CD8-positive, alpha-beta memory T cell (primary cell): ENCODE measurements at regions not wholly inside any gene's neighbourhood (a gene's known extent, or its start where the extent isn't known, plus 50 kb on each side); places are given as distances from the start of the nearest gene placed in this dataset.
"Not testable (repeated sequence)": the region's sequence is repeated elsewhere in the genome, so short reads cannot be mapped to it uniquely, and the experiment has no call there.

Experiments
- CTCF ChIA-PET: fragments of 350-600 bp; sonication (Branson Sonifier 250); formaldehyde crosslinking; loops from one replicate; lab custom pipeline; 2021; ENCODE audit warnings: antibody characterized with exemption; lab: Charles Lee
- POLR2A ChIA-PET: fragments of 350-600 bp; sonication (Branson Sonifier 250); formaldehyde crosslinking; loops from one replicate; lab custom pipeline; 2021; ENCODE audit warnings: antibody characterized with exemption; lab: Charles Lee
- DNase-seq, 5 donors: peaks; one replicate each; pipeline versions ENCODE4 v3.0.0 to v3.0.0-alpha.2; 2020 to 2022; ENCODE audit warnings: mixed read lengths in 1 of 5
- H3K27ac ChIP-seq: one replicate; pipeline ENCODE4 v1.7.0; 2013; ENCODE audit warnings: low read depth, mild to moderate bottlenecking, low read length, moderate library complexity
- H3K27me3 ChIP-seq: 2 replicates; pipeline ENCODE4 v1.7.0; 2013; ENCODE audit warnings: low read length, mild to moderate bottlenecking; ENCODE audit not compliant: insufficient read depth, poor library complexity, severe bottlenecking
- H3K36me3 ChIP-seq: 2 replicates; pipeline ENCODE4 v1.7.0; 2013; ENCODE audit warnings: mild to moderate bottlenecking, low read length, moderate library complexity; ENCODE audit not compliant: insufficient read depth
- H3K4me1 ChIP-seq: 2 replicates; pipeline ENCODE4 v1.7.0; 2013; ENCODE audit warnings: mild to moderate bottlenecking, low read length, moderate library complexity; ENCODE audit not compliant: insufficient read depth
- H3K4me3 ChIP-seq: 2 replicates; pipeline ENCODE4 v1.7.0; 2013; ENCODE audit warnings: mild to moderate bottlenecking, low read length
- H3K9me3 ChIP-seq: 2 replicates; pipeline ENCODE4 v1.7.0; 2013; ENCODE audit warnings: mild to moderate bottlenecking, low read length
- H3K27ac Mint-ChIP-seq, 8 donors: one replicate each; pipeline ENCODE4 v1.8.0; 2020 to 2021; ENCODE audit warnings: mixed read lengths in 8 of 8, mild to moderate bottlenecking in 6 of 8, inconsistent platforms in 3 of 8, moderate library complexity in 3 of 8
- H3K27me3 Mint-ChIP-seq, 2 donors: one replicate each; pipeline ENCODE4 v1.8.0; 2020 to 2021; ENCODE audit warnings: mixed read lengths in 2 of 2, mild to moderate bottlenecking in 1 of 2, moderate library complexity in 1 of 2
- H3K36me3 Mint-ChIP-seq, 3 donors: one replicate each; pipeline ENCODE4 v1.8.0; 2020 to 2021; ENCODE audit warnings: mixed read lengths in 3 of 3, inconsistent platforms in 1 of 3, mild to moderate bottlenecking in 1 of 3
- H3K4me1 Mint-ChIP-seq, 3 donors: one replicate each; pipeline ENCODE4 v1.8.0; 2020 to 2021; ENCODE audit warnings: mixed read lengths in 3 of 3, inconsistent platforms in 1 of 3, mild to moderate bottlenecking in 1 of 3
- H3K4me3 Mint-ChIP-seq, 7 donors: one replicate each; pipeline ENCODE4 v1.8.0; 2020 to 2021; ENCODE audit warnings: mixed read lengths in 7 of 7, mild to moderate bottlenecking in 6 of 7, moderate library complexity in 4 of 7, inconsistent platforms in 2 of 7
- H3K9me3 Mint-ChIP-seq, 5 donors: one replicate each; pipeline ENCODE4 v1.8.0; 2020 to 2022; ENCODE audit warnings: mixed read lengths in 5 of 5, mild to moderate bottlenecking in 3 of 5, moderate library complexity in 2 of 5, inconsistent platforms in 1 of 5

GRCh38 chr10:108608860-108609259 lies 1314.5 kb downstream of the XPNPEP1 start:
- Mint-ChIP-seq H3K36me3 (no peaks in the 10 kb centered on the region), H3K4me1 (no peaks in the 10 kb centered on the region), H3K9me3 (peaks cover 2 to 18% (median 9%) of the 10 kb centered on the region in 5 donors), H3K4me3 (no peak overlapping the region), H3K27me3 (no peaks in the 10 kb centered on the region), H3K27ac (no peak overlapping the region)
- Histone ChIP-seq H3K27ac (no peak overlapping the region), H3K27me3 (no peaks in the 10 kb centered on the region), H3K36me3 (no peaks in the 10 kb centered on the region), H3K4me3 (no peak overlapping the region), H3K9me3 (no peaks in the 10 kb centered on the region), H3K4me1 (no peaks in the 10 kb centered on the region)
- POLR2A ChIA-PET = no interaction called here
- no peak for DNase-seq
- CTCF ChIA-PET = no interaction called here

DNA sequence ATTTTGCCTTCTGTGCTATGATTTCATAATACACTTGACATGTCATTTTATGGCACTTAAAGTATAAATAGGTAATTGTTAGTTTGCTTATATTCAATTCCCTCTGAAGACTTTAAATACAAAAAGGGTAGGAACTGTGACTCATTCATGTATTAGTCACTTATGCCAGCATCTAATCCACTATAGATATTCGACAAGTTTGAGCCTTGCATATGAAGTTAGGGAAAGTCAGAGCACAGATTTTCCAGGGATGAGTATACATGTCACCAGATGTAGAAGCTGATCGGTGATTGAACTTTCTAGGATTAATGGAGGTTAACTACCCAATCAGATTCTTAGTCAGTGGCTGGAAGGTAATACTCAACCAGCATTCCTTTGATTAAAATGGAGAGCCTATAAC lies 1321.5 kb downstream of the XPNPEP1 start:
- H3K27me3 ChIP-seq = no peaks in the 10 kb centered on the region
- Mint-ChIP-seq H3K9me3 (peaks cover 8 to 19% (median 12%) of the 10 kb centered on the region in 5 donors), H3K27ac (no peak overlapping the region), H3K27me3 (no peaks in the 10 kb centered on the region), H3K4me1 (no peaks in the 10 kb centered on the region), H3K36me3 (no peaks in the 10 kb centered on the region), H3K4me3 (no peak overlapping the region)
- no peaks in the 10 kb centered on the region for H3K9me3 ChIP-seq
- no peak for DNase-seq
- ChIA-PET POLR2A (no interaction called here), CTCF (no interaction called here)
- no peak overlapping the region for H3K27ac ChIP-seq
- H3K4me1 ChIP-seq = no peaks in the 10 kb centered on the region
- H3K4me3 ChIP-seq = no peak overlapping the region
- no peaks in the 10 kb centered on the region for H3K36me3 ChIP-seq

- peaks cover 5 to 24% (median 11%) of the 10 kb centered on the region in 5 donors for H3K9me3 Mint-ChIP-seq
- H3K36me3 ChIP-seq, H3K4me3 ChIP-seq, CTCF ChIA-PET, H3K27ac ChIP-seq, H3K36me3 Mint-ChIP-seq, H3K27ac Mint-ChIP-seq, H3K27me3 Mint-ChIP-seq, H3K27me3 ChIP-seq, H3K9me3 ChIP-seq, H3K4me1 Mint-ChIP-seq, POLR2A ChIA-PET, H3K4me1 ChIP-seq, DNase-seq, H3K4me3 Mint-ChIP-seq: not testable (repeated sequence)
Measured at GRCh38 chr10:108600511-108600910, 1322.8 kb downstream of the XPNPEP1 start.

GRCh38 chr10:108599317-108599716 lies 1324.0 kb downstream of the XPNPEP1 start:
- CTCF ChIA-PET, H3K27me3 ChIP-seq, H3K36me3 ChIP-seq, H3K4me1 ChIP-seq, H3K27me3 Mint-ChIP-seq, H3K27ac Mint-ChIP-seq, H3K4me3 Mint-ChIP-seq, H3K9me3 ChIP-seq, H3K4me1 Mint-ChIP-seq, POLR2A ChIA-PET, H3K36me3 Mint-ChIP-seq, DNase-seq, H3K4me3 ChIP-seq, H3K27ac ChIP-seq: not testable (repeated sequence)
- H3K9me3 Mint-ChIP-seq = peaks cover 5 to 26% (median 11%) of the 10 kb centered on the region in 5 donors

GRCh38 chr10:108598831-108599230 lies 1324.5 kb downstream of the XPNPEP1 start:
- DNase-seq = no peak
- POLR2A ChIA-PET = no interaction called here
- no peaks in the 10 kb centered on the region for H3K27me3 Mint-ChIP-seq
- Histone ChIP-seq H3K27me3 (no peaks in the 10 kb centered on the region), H3K4me3 (no peak overlapping the region), H3K4me1 (no peaks in the 10 kb centered on the region), H3K9me3 (no peaks in the 10 kb centered on the region), H3K36me3 (no peaks in the 10 kb centered on the region), H3K27ac (no peak overlapping the region)
- H3K4me1 Mint-ChIP-seq = no peaks in the 10 kb centered on the region
- CTCF ChIA-PET = no interaction called here
- no peak overlapping the region for H3K4me3 Mint-ChIP-seq
- peaks cover 6 to 22% (median 11%) of the 10 kb centered on the region in 5 donors for H3K9me3 Mint-ChIP-seq
- H3K27ac Mint-ChIP-seq = no peak overlapping the region
- H3K36me3 Mint-ChIP-seq = no peaks in the 10 kb centered on the region

DNA sequence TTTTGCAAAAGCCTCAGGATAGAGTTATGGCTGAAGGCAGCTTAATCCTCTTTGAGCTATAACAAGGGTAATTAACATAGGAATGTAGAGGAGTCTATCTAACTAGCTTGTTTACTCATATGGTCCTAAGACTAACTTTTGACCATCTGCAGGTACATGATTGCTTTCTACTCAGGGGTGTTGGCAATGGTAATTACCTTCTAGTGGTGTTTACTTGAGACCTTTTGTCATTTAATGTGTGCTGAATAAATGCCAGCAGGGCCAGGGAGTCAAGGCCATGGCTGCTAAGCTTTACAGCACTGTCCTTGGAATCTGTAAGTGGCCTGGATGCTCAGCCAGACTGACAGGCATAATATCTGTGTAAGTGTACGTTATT lies 1325.0 kb downstream of the XPNPEP1 start:
- H3K9me3 ChIP-seq = no peaks in the 10 kb centered on the region
- no peaks in the 10 kb centered on the region for H3K36me3 Mint-ChIP-seq
- DNase-seq = no peak
- no peaks in the 10 kb centered on the region for H3K36me3 ChIP-seq
- no peaks in the 10 kb centered on the region for H3K27me3 ChIP-seq
- no peak overlapping the region for H3K4me3 ChIP-seq
- no peak overlapping the region for H3K27ac ChIP-seq
- POLR2A ChIA-PET = no interaction called here
- no peaks in the 10 kb centered on the region for H3K4me1 ChIP-seq
- H3K9me3 Mint-ChIP-seq = peaks cover 6 to 23% (median 11%) of the 10 kb centered on the region in 5 donors
- H3K27ac Mint-ChIP-seq = no peak overlapping the region
- no peak overlapping the region for H3K4me3 Mint-ChIP-seq
- H3K27me3 Mint-ChIP-seq = no peaks in the 10 kb centered on the region
- CTCF ChIA-PET = no interaction called here
- H3K4me1 Mint-ChIP-seq = no peaks in the 10 kb centered on the region

- H3K27ac Mint-ChIP-seq = no peak overlapping the region
- no peaks in the 10 kb centered on the region for H3K27me3 Mint-ChIP-seq
- Histone ChIP-seq H3K27ac (no peak overlapping the region), H3K9me3 (no peaks in the 10 kb centered on the region), H3K36me3 (no peaks in the 10 kb centered on the region), H3K4me1 (no peaks in the 10 kb centered on the region), H3K27me3 (no peaks in the 10 kb centered on the region), H3K4me3 (no peak overlapping the region)
- no peak for DNase-seq
- H3K4me3 Mint-ChIP-seq = no peak overlapping the region
- no peaks in the 10 kb centered on the region for H3K36me3 Mint-ChIP-seq
- POLR2A ChIA-PET = no interaction called here
- no peaks in the 10 kb centered on the region for H3K4me1 Mint-ChIP-seq
- CTCF ChIA-PET = no interaction called here
- peaks cover 6 to 24% (median 11%) of the 10 kb centered on the region in 5 donors for H3K9me3 Mint-ChIP-seq
Measured at GRCh38 chr10:108597657-108598319, 1325.5 kb downstream of the XPNPEP1 start.

GRCh38 chr10:108597031-108597430 lies 1326.3 kb downstream of the XPNPEP1 start:
- no peak for DNase-seq
- ChIA-PET POLR2A (no interaction called here), CTCF (no interaction called here)
- Mint-ChIP-seq H3K36me3 (no peaks in the 10 kb centered on the region), H3K4me1 (no peaks in the 10 kb centered on the region), H3K27me3 (no peaks in the 10 kb centered on the region), H3K27ac (no peak overlapping the region), H3K9me3 (peaks cover 6 to 27% (median 11%) of the 10 kb centered on the region in 5 donors), H3K4me3 (no peak overlapping the region)
- Histone ChIP-seq H3K4me3 (no peak overlapping the region), H3K4me1 (no peaks in the 10 kb centered on the region), H3K9me3 (no peaks in the 10 kb centered on the region), H3K36me3 (no peaks in the 10 kb centered on the region), H3K27me3 (no peaks in the 10 kb centered on the region), H3K27ac (no peak overlapping the region)
